ENCODE measurements at regions not wholly inside any gene's neighbourhood (a gene's known extent, or its start where the extent isn't known, plus 50 kb on each side); places are given as distances from the start of the nearest gene placed in this dataset.

GRCh38 chrX:9087271-9088040 lies 53.5 kb upstream of the FAM9B start:
- 89% methylated on average over 8 of the region's 8 CpGs for WGBS
- H3K27ac ChIP-seq (ENCODE audit: low read depth) = no peak overlapping the region
- H3K36me3 ChIP-seq (ENCODE audit: insufficient read depth) = no peaks in the 10 kb centered on the region
- H3K4me3 ChIP-seq (ENCODE audit: low read depth, low read length) = no peak overlapping the region
- DNase-seq (ENCODE audit: extremely low spot score) = no peak
- H3K4me1 ChIP-seq (ENCODE audit: insufficient read depth) = no peaks in the 10 kb centered on the region

- no peak overlapping the region for H3K4me3 ChIP-seq (ENCODE audit: low read depth, low read length)
- no peak for DNase-seq (ENCODE audit: extremely low spot score)
- WGBS = 90% methylated on average over 2 of the region's 2 CpGs
- H3K27ac ChIP-seq (ENCODE audit: low read depth) = no peak overlapping the region
- H3K4me1 ChIP-seq (ENCODE audit: insufficient read depth) = no peaks in the 10 kb centered on the region
- H3K36me3 ChIP-seq (ENCODE audit: insufficient read depth) = no peaks in the 10 kb centered on the region
Observed at GRCh38 chrX:9088896-9089295, 55.0 kb upstream of the FAM9B start.

- 93% methylated on average over 1 of the region's 1 CpG for WGBS
- H3K27ac ChIP-seq (ENCODE audit: low read depth) = no peak overlapping the region
- H3K4me3 ChIP-seq (ENCODE audit: low read depth, low read length) = no peak overlapping the region
- DNase-seq (ENCODE audit: extremely low spot score) = no peak
- H3K36me3 ChIP-seq (ENCODE audit: insufficient read depth) = no peaks in the 10 kb centered on the region
- H3K4me1 ChIP-seq (ENCODE audit: insufficient read depth) = no peaks in the 10 kb centered on the region
Observed at GRCh38 chrX:9090766-9091165, 56.8 kb upstream of the FAM9B start.

GRCh38 chrX:9091258-9091657 lies 57.3 kb upstream of the FAM9B start:
- Histone ChIP-seq H3K4me1 (ENCODE audit: insufficient read depth) (no peaks in the 10 kb centered on the region), H3K36me3 (ENCODE audit: insufficient read depth) (no peaks in the 10 kb centered on the region), H3K27ac (ENCODE audit: low read depth) (no peak overlapping the region), H3K4me3 (ENCODE audit: low read depth, low read length) (no peak overlapping the region)
- 98% methylated on average over 4 of the region's 4 CpGs for WGBS
- no peak for DNase-seq (ENCODE audit: extremely low spot score)

- WGBS = 49% methylated on average over 4 of the region's 4 CpGs
Observed at GRCh38 chrX:9102956-9103355, 69.0 kb upstream of the FAM9B start.

GRCh38 chrX:9108054-9108453 lies 74.1 kb upstream of the FAM9B start:
- no peak overlapping the region for H3K27ac ChIP-seq (ENCODE audit: low read depth)
- no peak for DNase-seq (ENCODE audit: extremely low spot score)
- H3K4me1 ChIP-seq (ENCODE audit: insufficient read depth) = no peaks in the 10 kb centered on the region
- no peak overlapping the region for H3K4me3 ChIP-seq (ENCODE audit: low read depth, low read length)
- WGBS = 36% methylated on average over 1 of the region's 1 CpG
- no peaks in the 10 kb centered on the region for H3K36me3 ChIP-seq (ENCODE audit: insufficient read depth)

More at GRCh38 chrX:9102956-9103355, 69.0 kb upstream of the FAM9B start:
- DNase-seq (ENCODE audit: extremely low spot score) = no peak
- Histone ChIP-seq H3K27ac (ENCODE audit: low read depth) (no peak overlapping the region), H3K4me3 (ENCODE audit: low read depth, low read length) (no peak overlapping the region), H3K36me3 (ENCODE audit: insufficient read depth) (no peaks in the 10 kb centered on the region), H3K4me1 (ENCODE audit: insufficient read depth) (no peaks in the 10 kb centered on the region)

GRCh38 chrX:9110808-9111207 lies 76.9 kb upstream of the FAM9B start:
- Histone ChIP-seq H3K36me3 (ENCODE audit: insufficient read depth) (no peaks in the 10 kb centered on the region), H3K4me1 (ENCODE audit: insufficient read depth) (no peaks in the 10 kb centered on the region), H3K27ac (ENCODE audit: low read depth) (no peak overlapping the region), H3K4me3 (ENCODE audit: low read depth, low read length) (no peak overlapping the region)
- DNase-seq (ENCODE audit: extremely low spot score) = no peak
- 83% methylated on average over 5 of the region's 5 CpGs for WGBS

GRCh38 chrX:9114245-9114644 lies 80.3 kb upstream of the FAM9B start:
- 83% methylated on average over 2 of the region's 2 CpGs for WGBS
- Histone ChIP-seq H3K27ac (ENCODE audit: low read depth) (no peak overlapping the region), H3K36me3 (ENCODE audit: insufficient read depth) (no peaks in the 10 kb centered on the region), H3K4me3 (ENCODE audit: low read depth, low read length) (no peak overlapping the region), H3K4me1 (ENCODE audit: insufficient read depth) (no peaks in the 10 kb centered on the region)
- DNase-seq (ENCODE audit: extremely low spot score) = no peak

GRCh38 chrX:9117851-9118250 lies 83.9 kb upstream of the FAM9B start:
- DNase-seq (ENCODE audit: extremely low spot score) = no peak
- no peak overlapping the region for H3K27ac ChIP-seq (ENCODE audit: low read depth)
- no peak overlapping the region for H3K4me3 ChIP-seq (ENCODE audit: low read depth, low read length)
- WGBS = 84% methylated on average over 1 of the region's 1 CpG
- H3K4me1 ChIP-seq (ENCODE audit: insufficient read depth) = no peaks in the 10 kb centered on the region
- H3K36me3 ChIP-seq (ENCODE audit: insufficient read depth) = no peaks in the 10 kb centered on the region

- DNase-seq (ENCODE audit: extremely low spot score) = no peak
- H3K36me3 ChIP-seq (ENCODE audit: insufficient read depth) = no peaks in the 10 kb centered on the region
- no peak overlapping the region for H3K4me3 ChIP-seq (ENCODE audit: low read depth, low read length)
- no peak overlapping the region for H3K27ac ChIP-seq (ENCODE audit: low read depth)
- 70% methylated on average over 6 of the region's 6 CpGs for WGBS
- no peaks in the 10 kb centered on the region for H3K4me1 ChIP-seq (ENCODE audit: insufficient read depth)
Observed at GRCh38 chrX:9122519-9123245, 88.8 kb upstream of the FAM9B start.

GRCh38 chrX:9127986-9128385 lies 94.1 kb upstream of the FAM9B start:
- Histone ChIP-seq H3K27ac (ENCODE audit: low read depth) (no peak overlapping the region), H3K36me3 (ENCODE audit: insufficient read depth) (no peaks in the 10 kb centered on the region), H3K4me3 (ENCODE audit: low read depth, low read length) (no peak overlapping the region), H3K4me1 (ENCODE audit: insufficient read depth) (no peaks in the 10 kb centered on the region)
- no peak for DNase-seq (ENCODE audit: extremely low spot score)
- WGBS = 86% methylated on average over 6 of the region's 6 CpGs

- DNase-seq (ENCODE audit: extremely low spot score) = no peak
- H3K36me3 ChIP-seq (ENCODE audit: insufficient read depth) = no peaks in the 10 kb centered on the region
- 93% methylated on average over 8 of the region's 8 CpGs for WGBS
- H3K4me1 ChIP-seq (ENCODE audit: insufficient read depth) = no peaks in the 10 kb centered on the region
- no peak overlapping the region for H3K27ac ChIP-seq (ENCODE audit: low read depth)
- H3K4me3 ChIP-seq (ENCODE audit: low read depth, low read length) = no peak overlapping the region
Observed at GRCh38 chrX:9130031-9130430, 96.1 kb upstream of the FAM9B start.

- WGBS = 93% methylated on average over 4 of the region's 4 CpGs
- Histone ChIP-seq H3K27ac (ENCODE audit: low read depth) (no peak overlapping the region), H3K4me1 (ENCODE audit: insufficient read depth) (no peaks in the 10 kb centered on the region), H3K36me3 (ENCODE audit: insufficient read depth) (no peaks in the 10 kb centered on the region), H3K4me3 (ENCODE audit: low read depth, low read length) (no peak overlapping the region)
- DNase-seq (ENCODE audit: extremely low spot score) = no peak
Observed at GRCh38 chrX:9131066-9131465, 97.1 kb upstream of the FAM9B start.

GRCh38 chrX:9132036-9132638 lies 98.2 kb upstream of the FAM9B start:
- no peaks in the 10 kb centered on the region for H3K36me3 ChIP-seq (ENCODE audit: insufficient read depth)
- H3K4me3 ChIP-seq (ENCODE audit: low read depth, low read length) = no peak overlapping the region
- DNase-seq (ENCODE audit: extremely low spot score) = no peak
- H3K27ac ChIP-seq (ENCODE audit: low read depth) = no peak overlapping the region
- 73% methylated on average over 5 of the region's 5 CpGs for WGBS
- no peaks in the 10 kb centered on the region for H3K4me1 ChIP-seq (ENCODE audit: insufficient read depth)

Measured in urinary bladder (tissue), 3 donors.